Smooth muscle cell (in vitro differentiated cells): ENCODE measurements at regions not wholly inside any gene's neighbourhood (a gene's known extent, or its start where the extent isn't known, plus 50 kb on each side); places are given as distances from the start of the nearest gene placed in this dataset.

ENCODE experiments used
- DNase-seq: peaks from one replicate; lab custom pipeline; 2025; ENCODE audit not compliant: unreplicated experiment; lab: John Stamatoyannopoulos, UW
- H2AFZ ChIP-seq: fragments of 200-600 bp; sonication (generic); 2 replicates; pipeline ENCODE4 v1.6.0; 2016; ENCODE audit warnings: antibody characterized with exemption, low read depth, mild to moderate bottlenecking
- H3F3A ChIP-seq: fragments of 200-600 bp; sonication (generic); 2 replicates; pipeline ENCODE4 v1.6.0; 2017; ENCODE audit warnings: antibody characterized with exemption, low read depth
- H3K27ac ChIP-seq: fragments of 200-600 bp; sonication (generic); 2 replicates; pipeline ENCODE4 v1.5.1; 2016; ENCODE audit warnings: low read depth, mild to moderate bottlenecking
- H3K27me3 ChIP-seq: fragments of 200-600 bp; sonication (generic); 2 replicates; pipeline ENCODE4 v1.6.1; 2016; ENCODE audit warnings: low read depth, mild to moderate bottlenecking
- H3K36me3 ChIP-seq: fragments of 200-600 bp; sonication (generic); 2 replicates; pipeline ENCODE4 v1.5.1; 2016; ENCODE audit warnings: low read depth
- H3K4me1 ChIP-seq: fragments of 200-600 bp; sonication (generic); 2 replicates; pipeline ENCODE4 v1.5.1; 2016; ENCODE audit warnings: low read depth
- H3K4me2 ChIP-seq: fragments of 200-600 bp; sonication (generic); 2 replicates; pipeline ENCODE4 v1.6.0; 2016; ENCODE audit warnings: mild to moderate bottlenecking
- H3K4me3 ChIP-seq: fragments of 200-600 bp; sonication (generic); 2 replicates; pipeline ENCODE4 v1.5.1; 2016; ENCODE audit warnings: mild to moderate bottlenecking
- H3K79me2 ChIP-seq: fragments of 200-600 bp; sonication (generic); 2 replicates; pipeline ENCODE4 v1.6.0; 2016; ENCODE audit warnings: low read depth, mild to moderate bottlenecking
- H3K9ac ChIP-seq: fragments of 200-600 bp; sonication (generic); 2 replicates; pipeline ENCODE4 v1.6.0; 2016; ENCODE audit warnings: low read depth
- H3K9me3 ChIP-seq: fragments of 200-600 bp; sonication (generic); replicated peaks from 2 replicates; pipeline ENCODE4 v1.5.1; 2016; ENCODE audit warnings: low read depth
- H4K20me1 ChIP-seq: fragments of 200-600 bp; sonication (generic); 2 replicates; pipeline ENCODE4 v1.6.0; 2016; ENCODE audit warnings: low read depth
- CTCF ChIP-seq: fragments of 200-600 bp; sonication (generic); IDR thresholded peaks from 2 replicates; pipeline ENCODE4 v1.5.1; 2017; ENCODE audit warnings: borderline replicate concordance, mild to moderate bottlenecking, antibody characterized with exemption; ENCODE audit not compliant: insufficient read depth, poor library complexity, severe bottlenecking
- WGBS: methylation state at CpG from one replicate; pipeline ENCODE4 v1.1.7; 2016; ENCODE audit warnings: low lambda C conversion rate; 5-methylcytosine and 5-hydroxymethylcytosine counted together

GRCh38 chr2:53103679-53104078 lies 663.9 kb upstream of the CHAC2 start:
- peaks cover 5% of the 10 kb centered on the region for H3K4me1 ChIP-seq
- H3K79me2 ChIP-seq: no peaks in the 10 kb centered on the region
- H3K9ac ChIP-seq: no peak overlapping the region
- no peaks in the 10 kb centered on the region for H3K9me3 ChIP-seq
- no peak overlapping the region for H3K4me2 ChIP-seq
- no peaks in the 10 kb centered on the region for H4K20me1 ChIP-seq
- no peaks in the 10 kb centered on the region for H3F3A ChIP-seq
- H3K4me3 ChIP-seq: no peak overlapping the region
- no peak for TF ChIP-seq CTCF
- H3K36me3 ChIP-seq: no peaks in the 10 kb centered on the region
- H3K27me3 ChIP-seq: no peaks in the 10 kb centered on the region
- H2AFZ ChIP-seq: peak overlapping the region; percentile 51
- no peak for DNase-seq
- H3K27ac ChIP-seq: no peak overlapping the region

GRCh38 chr2:53098696-53099078 lies 668.9 kb upstream of the CHAC2 start:
- H3K27ac ChIP-seq: no peak overlapping the region
- no peak overlapping the region for H3K4me2 ChIP-seq
- no peaks in the 10 kb centered on the region for H3K36me3 ChIP-seq
- no peak for DNase-seq
- no peaks in the 10 kb centered on the region for H3F3A ChIP-seq
- no peak for TF ChIP-seq CTCF
- H3K27me3 ChIP-seq: no peaks in the 10 kb centered on the region
- H3K9ac ChIP-seq: no peak overlapping the region
- H2AFZ ChIP-seq: no peak overlapping the region
- 90% methylated on average over 4 of the region's 4 CpGs for WGBS
- H3K4me3 ChIP-seq: no peak overlapping the region
- no peaks in the 10 kb centered on the region for H3K79me2 ChIP-seq
- no peaks in the 10 kb centered on the region for H4K20me1 ChIP-seq
- peaks cover 3% of the 10 kb centered on the region for H3K4me1 ChIP-seq
- H3K9me3 ChIP-seq: no peaks in the 10 kb centered on the region

- Histone ChIP-seq H3K27ac (no peak overlapping the region), H2AFZ (no peak overlapping the region), H3K9ac (no peak overlapping the region), H3K9me3 (no peaks in the 10 kb centered on the region), H3K4me2 (no peak overlapping the region), H3K36me3 (no peaks in the 10 kb centered on the region), H3K79me2 (no peaks in the 10 kb centered on the region), H3K4me1 (no peaks in the 10 kb centered on the region), H4K20me1 (no peaks in the 10 kb centered on the region), H3K4me3 (no peak overlapping the region), H3K27me3 (no peaks in the 10 kb centered on the region), H3F3A (no peaks in the 10 kb centered on the region)
- 80% methylated on average over 4 of the region's 4 CpGs for WGBS
- DNase-seq: no peak
- TF ChIP-seq CTCF: no peak
These were observed 671.3 kb upstream of the CHAC2 start for GRCh38 chr2:53096351-53096750.

GRCh38 chr2:53095664-53096063 lies 671.9 kb upstream of the CHAC2 start:
- TF ChIP-seq CTCF: no peak
- Histone ChIP-seq H3K9me3 (no peaks in the 10 kb centered on the region), H2AFZ (no peak overlapping the region), H3K4me2 (no peak overlapping the region), H3K4me1 (no peaks in the 10 kb centered on the region), H4K20me1 (no peaks in the 10 kb centered on the region), H3K79me2 (no peaks in the 10 kb centered on the region), H3F3A (no peaks in the 10 kb centered on the region), H3K27ac (no peak overlapping the region), H3K9ac (no peak overlapping the region), H3K36me3 (no peaks in the 10 kb centered on the region), H3K4me3 (no peak overlapping the region), H3K27me3 (no peaks in the 10 kb centered on the region)
- no peak for DNase-seq
- 94% methylated on average over 1 of the region's 1 CpG for WGBS
